ENCODE measurements at regions not wholly inside any gene's neighbourhood (a gene's known extent, or its start where the extent isn't known, plus 50 kb on each side); places are given as distances from the start of the nearest gene placed in this dataset.

DNA sequence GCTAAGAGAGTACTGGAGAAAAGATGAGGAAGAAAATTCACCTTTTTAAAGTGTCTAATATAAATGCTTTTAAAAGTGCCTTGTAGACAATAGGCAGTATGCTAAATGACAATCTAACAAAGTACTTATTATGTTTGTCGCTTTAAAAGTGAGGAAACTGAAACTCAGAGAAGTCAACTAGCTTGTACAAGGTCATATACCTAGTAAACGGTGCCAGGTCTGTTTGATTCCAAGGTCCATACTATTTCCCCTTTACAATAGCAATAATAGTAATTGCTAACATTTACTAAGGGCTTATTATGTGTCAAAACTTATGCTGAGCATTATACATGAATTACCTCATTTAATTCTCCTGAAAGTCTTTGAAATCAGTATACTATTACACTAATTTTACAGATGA is 328.6 kb upstream of the SLC24A2 start:
- DNase-seq (ENCODE audit: low read depth) = no peak

- no peak for DNase-seq (ENCODE audit: low read depth)
These were observed 326.1 kb upstream of the SLC24A2 start for GRCh38 chr9:20114974-20115373.

DNA sequence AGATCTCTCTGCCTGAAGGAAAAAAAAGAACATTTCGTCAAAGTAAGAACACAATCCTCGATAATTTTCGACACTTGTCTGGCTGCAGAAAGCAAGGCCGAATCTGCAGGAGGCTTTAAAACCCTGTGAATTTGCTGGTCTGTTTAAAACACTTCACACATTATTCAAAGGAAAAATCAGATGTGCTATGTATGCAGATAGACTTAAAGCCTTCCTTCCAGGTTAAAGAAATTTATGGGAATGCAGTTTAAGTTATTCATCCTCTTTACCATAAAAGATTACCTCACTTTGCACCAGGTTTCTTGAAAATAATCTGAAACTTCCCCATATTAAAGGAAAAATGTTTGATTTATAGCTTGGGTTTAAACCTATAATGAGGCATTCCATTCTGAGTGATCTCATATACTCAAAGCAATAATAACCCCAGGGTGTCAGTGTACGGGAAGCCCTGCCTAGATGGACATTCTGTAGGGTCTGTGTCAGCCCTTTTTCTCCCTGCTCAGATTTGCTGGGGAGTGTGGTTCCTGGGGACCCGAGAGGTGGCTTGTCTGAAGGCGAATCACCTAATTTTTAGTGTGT is 323.5 kb upstream of the SLC24A2 start:
- no peak for DNase-seq (ENCODE audit: low read depth)

DNA sequence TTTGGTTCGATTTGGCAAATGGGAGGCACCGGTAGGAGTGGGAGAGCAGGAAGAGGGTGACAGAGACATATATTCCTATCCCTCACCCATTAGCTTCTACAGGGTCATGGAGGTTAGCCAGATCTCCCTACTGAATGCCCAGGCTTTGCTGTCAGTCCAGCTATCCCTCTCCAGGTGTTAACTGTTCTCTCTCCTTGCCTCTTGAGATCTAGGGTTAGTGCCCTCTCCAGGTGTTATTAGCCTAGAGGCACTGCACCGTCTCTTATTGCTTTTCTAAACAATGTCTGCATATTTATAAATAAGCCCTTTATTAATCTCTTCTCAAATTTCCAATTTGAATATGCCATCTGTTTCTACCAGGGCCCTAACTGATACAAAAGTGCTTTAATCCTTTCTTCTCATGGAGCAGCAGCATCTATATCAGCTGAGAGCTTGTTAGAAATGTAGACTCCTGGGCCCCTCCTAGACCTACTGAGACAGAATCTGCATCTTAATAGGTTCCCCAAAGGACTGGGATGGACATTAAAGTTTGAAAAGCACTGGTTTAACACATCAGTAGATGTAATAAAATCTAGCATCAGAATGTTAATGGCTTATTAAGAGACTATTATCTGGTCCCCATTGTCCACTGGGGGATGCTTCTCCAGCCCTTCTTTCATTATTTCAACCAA is 322.5 kb upstream of the SLC24A2 start:
- DNase-seq (ENCODE audit: low read depth) = no peak

DNA sequence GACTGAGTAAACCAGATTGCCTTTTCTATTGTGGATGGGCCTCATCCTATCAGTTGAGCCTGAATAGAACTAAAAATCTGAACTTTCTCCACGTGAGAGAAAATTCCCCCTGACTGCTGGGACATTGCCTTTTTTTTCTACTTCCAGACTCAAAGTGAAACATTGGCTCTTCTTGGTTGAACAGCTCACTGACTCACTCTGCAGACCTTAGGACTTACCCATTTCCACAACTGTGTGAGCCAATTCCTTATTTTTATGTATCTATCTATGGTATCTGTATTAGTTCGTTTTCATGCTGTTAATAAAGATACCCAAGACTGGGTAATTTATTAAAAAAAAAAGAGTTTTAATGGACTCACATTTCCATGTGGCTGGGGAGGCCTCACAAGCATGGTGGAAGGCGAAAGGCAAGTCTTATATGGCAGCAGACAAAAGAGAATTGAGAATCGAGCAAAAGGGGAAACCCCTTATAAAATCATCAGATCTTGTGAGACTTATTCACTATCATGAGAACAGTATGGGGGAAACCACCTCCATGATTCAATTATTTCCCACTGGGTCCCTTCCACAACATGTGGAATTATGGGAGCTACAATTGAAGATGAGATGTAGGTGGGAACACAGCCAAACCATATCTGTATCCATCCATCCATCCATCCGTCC is 306.7 kb upstream of the SLC24A2 start:
- no peak for DNase-seq (ENCODE audit: low read depth)

DNA sequence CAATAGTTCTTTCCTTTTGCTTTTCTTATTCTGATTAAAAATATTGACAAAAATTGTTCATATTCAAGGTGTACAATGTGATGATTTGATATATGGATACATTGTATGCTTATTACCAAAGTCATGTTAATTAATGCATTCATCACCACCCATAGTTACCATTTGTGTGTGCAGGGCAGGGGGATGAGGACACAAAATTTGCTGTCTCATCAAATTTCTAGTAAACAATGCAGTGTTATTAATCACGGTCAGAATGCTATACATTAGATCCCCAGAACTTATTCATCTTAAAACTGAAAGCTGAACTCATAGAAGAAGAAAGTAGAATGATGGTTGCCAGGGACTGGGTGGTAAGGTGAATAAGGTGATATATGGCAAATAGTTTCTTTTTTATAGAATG is 303.7 kb upstream of the SLC24A2 start:
- DNase-seq (ENCODE audit: low read depth) = no peak

DNA sequence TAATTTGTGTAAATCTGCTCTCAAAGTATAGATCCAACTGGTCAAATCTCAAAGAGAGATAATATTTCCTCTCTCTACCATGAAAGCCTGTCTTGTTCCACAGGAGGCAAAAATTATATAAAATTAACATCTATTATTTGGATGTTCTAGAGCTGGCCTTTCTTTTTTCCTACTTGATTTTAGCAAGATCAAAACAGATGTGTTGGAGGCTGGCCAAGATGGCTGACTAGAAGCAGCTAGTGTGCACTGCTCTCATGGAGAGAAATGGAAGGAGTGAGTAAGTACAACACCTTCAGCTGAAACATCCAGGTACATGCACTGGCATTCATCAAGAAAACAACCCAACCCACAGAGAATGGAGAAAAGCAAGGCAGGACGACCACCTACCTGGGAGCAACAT is 298.6 kb upstream of the SLC24A2 start:
- DNase-seq (ENCODE audit: low read depth) = no peak

DNA sequence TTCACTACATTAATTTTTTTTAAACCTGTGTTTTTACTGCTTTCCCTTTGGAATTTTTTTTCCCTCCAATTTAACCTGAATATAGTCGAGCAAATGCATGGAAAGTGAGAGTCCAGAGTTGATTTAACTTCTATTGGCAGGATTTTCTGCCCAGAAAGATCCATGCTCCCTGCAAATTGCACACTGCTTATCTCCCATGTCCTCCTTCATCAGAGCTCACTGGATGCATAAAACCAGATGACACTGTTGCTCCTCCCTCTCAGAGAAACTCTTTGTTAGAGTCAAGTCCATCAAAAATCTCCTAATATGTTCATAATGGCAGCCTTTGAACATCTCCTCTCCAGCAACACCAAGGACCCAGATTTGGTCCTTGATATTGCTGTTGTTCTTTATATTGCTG is 297.0 kb upstream of the SLC24A2 start:
- DNase-seq (ENCODE audit: low read depth) = no peak

GRCh38 chr9:20084125-20084524 is 295.3 kb upstream of the SLC24A2 start:
- DNase-seq (ENCODE audit: low read depth) = no peak

- DNase-seq (ENCODE audit: low read depth) = no peak
These were observed 294.6 kb upstream of the SLC24A2 start for GRCh38 chr9:20083390-20083789.

DNA sequence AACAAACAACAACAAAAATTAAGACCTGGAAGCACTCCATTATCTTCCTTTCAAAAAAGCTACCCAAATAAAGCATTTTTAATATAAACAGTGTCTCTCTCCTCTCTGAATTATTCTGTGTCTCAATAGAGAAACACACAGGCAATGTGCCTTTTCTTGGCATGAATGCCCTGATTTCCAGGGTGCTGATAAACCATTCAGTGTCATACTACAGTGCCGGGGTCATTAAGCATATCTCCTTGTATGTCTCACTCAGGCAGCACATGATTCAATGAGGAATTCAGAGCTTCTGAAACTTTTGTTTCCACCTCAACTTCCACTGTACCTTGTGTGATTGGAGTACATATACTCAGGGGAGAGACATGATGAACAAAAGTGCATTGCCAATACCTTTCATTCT is 294.0 kb upstream of the SLC24A2 start:
- DNase-seq (ENCODE audit: low read depth) = no peak

DNA sequence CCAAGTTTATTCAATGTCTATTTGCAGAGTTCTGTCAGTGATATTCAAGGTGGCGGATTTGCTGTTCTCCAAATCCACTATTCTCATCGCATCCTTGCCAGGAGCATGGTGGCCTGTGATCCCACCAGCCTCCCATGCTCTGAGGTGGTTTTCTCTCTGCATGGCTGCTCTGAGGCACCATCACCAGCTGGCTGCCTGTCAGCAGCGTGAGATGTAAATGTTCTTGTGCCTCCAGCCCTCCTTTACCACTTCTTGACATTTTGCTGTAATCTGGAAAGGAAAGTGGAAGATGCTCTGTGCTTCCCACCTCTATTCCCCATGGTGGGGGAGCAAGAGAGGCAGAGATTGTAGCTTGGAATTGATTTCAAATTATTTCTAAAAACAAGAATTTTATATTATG is 293.6 kb upstream of the SLC24A2 start:
- no peak for DNase-seq (ENCODE audit: low read depth)

- DNase-seq (ENCODE audit: low read depth) = no peak
These were observed 289.4 kb upstream of the SLC24A2 start for GRCh38 chr9:20078246-20078645.

DNA sequence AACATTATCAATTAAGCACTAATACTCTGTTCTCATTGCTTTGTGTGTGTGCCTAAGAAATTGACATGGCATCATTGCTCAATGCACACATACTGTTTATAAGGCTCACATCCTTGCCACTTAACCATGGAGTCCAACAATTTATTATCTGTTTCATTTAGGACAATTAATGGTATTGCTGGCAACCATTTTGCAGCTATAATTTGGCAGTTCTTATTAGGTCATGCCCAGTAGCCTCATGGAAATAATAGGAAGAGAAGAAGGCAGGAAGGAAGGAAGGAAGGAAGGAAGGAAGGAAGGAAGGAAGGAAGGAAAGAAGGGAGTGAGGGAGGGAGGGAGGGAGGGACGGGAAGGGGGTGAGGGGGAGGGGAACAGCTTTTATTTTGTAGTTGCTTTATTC is 285.5 kb upstream of the SLC24A2 start:
- no peak for DNase-seq (ENCODE audit: low read depth)

- DNase-seq (ENCODE audit: low read depth) = no peak
These were observed 281.5 kb upstream of the SLC24A2 start for GRCh38 chr9:20070336-20070735.

DNA sequence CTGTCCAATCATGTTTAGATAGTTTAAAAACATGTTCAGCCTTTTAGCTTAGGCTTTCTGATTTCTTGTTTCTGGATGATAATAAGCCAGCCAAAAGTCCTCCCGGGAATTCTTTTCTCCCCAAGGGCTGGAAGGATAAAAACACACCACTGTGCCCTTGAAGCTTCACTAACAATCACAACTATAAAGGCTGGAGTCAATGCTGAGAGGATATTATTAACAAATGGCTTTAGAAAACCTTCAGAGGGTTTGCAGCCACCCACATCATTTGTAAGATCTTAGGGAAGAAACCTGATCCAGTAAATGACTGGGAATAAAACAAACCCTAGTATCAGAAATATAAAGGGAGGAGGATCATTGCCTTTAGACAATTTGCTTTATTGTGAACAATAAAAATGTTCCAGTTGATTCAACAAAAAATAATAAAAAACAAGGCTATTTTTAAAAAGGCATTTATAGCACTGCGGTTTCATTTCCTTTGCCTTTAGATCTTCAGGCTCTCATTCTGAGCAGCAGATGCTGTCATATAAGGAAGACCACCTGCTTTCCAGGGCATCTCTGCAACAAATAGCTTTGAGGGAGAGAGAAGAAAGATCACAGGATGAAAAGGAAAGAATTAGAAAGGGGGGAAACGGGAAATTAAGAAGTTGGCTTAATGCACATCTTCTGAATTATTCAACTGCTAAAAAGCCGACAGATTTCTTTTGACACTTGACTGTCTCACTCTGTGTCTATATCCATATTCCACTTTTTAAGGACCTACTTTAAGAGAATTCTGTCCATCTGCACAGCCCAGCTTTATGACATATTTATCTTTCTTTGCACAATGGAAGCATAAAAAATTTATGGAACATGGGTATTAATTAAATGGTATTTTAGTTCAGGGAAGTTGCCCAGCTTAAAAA is 277.2 kb upstream of the SLC24A2 start:
- DNase-seq (ENCODE audit: low read depth) = no peak

- no peak for DNase-seq (ENCODE audit: low read depth)
These were observed 276.2 kb upstream of the SLC24A2 start for GRCh38 chr9:20065046-20065445.

GRCh38 chr9:20054734-20055133 is 265.9 kb upstream of the SLC24A2 start:
- DNase-seq (ENCODE audit: low read depth) = no peak

- no peak for DNase-seq (ENCODE audit: low read depth)
These were observed 260.1 kb upstream of the SLC24A2 start for GRCh38 chr9:20048985-20049384.

DNA sequence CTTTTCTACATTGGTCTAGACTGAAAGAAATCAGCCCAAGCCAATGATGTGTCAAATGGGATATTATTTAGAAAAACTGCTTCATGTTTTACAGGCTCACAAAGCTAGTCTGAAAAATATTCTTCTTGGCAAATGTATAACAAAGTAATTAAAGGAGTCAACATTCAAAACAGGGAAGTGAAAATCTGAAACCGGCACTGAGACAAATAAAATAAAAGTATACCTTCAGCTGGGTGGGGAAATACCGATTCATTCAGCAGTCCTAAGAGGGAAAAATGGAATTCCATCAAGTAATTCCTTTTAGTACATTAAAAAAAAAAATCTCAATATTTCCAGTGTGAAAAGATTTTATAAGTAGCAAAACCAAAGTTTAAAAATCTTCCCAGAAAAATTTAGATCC is 259.6 kb upstream of the SLC24A2 start:
- no peak for DNase-seq (ENCODE audit: low read depth)

GRCh38 chr9:20044686-20045085 is 255.8 kb upstream of the SLC24A2 start:
- DNase-seq (ENCODE audit: low read depth) = no peak

- DNase-seq (ENCODE audit: low read depth) = no peak
These were observed 254.6 kb upstream of the SLC24A2 start for GRCh38 chr9:20043461-20043860.

DNA sequence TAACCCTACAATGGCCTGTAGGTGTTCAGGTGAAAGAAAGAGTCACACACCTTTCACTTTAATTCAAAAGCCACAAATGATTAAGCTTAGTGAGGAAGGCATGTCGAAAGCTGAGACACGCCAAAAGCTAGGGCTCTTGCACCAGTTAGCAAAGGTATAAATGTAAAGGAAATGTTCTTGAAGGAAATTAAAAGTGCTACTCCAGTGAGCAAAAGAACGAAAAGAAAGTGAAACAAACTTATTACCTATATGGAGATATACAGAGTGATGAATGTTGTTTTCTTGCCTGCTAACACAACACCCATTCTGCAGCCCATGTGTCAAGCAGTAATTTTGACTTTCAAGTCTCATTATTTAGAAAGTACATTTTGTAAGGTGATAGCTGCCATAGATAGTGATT is 254.2 kb upstream of the SLC24A2 start:
- DNase-seq (ENCODE audit: low read depth) = no peak
